GM12892 (cell line): ENCODE measurements at regions not wholly inside any gene's neighbourhood (a gene's known extent, or its start where the extent isn't known, plus 50 kb on each side); places are given as distances from the start of the nearest gene placed in this dataset.

Experiments used
- POLR2A ChIP-seq: IDR thresholded peaks from 2 replicates; pipeline ENCODE4 v1.6.1; 2011; ENCODE audit warnings: low read depth, low read length, control low read depth
- POLR2AphosphoS5 ChIP-seq: IDR thresholded peaks from 2 replicates; pipeline ENCODE4 v1.6.1; 2011; ENCODE audit warnings: low read depth, low read length, control low read depth

- no peak for TF ChIP-seq POLR2A
- no peak for TF ChIP-seq POLR2AphosphoS5
Measured at GRCh38 chr3:6089780-6090179, 771.1 kb upstream of the GRM7 start.
